Progenitor cell of endocrine pancreas (in vitro differentiated cells): ENCODE measurements at regions not wholly inside any gene's neighbourhood (a gene's known extent, or its start where the extent isn't known, plus 50 kb on each side); places are given as distances from the start of the nearest gene placed in this dataset.

Experiments
- DNase-seq: peaks from one replicate; pipeline ENCODE4 v3.0.0; 2021; ENCODE audit warnings: low spot score; ENCODE audit not compliant: unreplicated experiment
- H3K27ac Mint-ChIP-seq: 2 replicates; pipeline ENCODE4 v1.8.0; 2021; ENCODE audit warnings: mild to moderate bottlenecking, moderate library complexity, mixed read lengths
- H3K27me3 Mint-ChIP-seq: 2 replicates; pipeline ENCODE4 v1.8.0; 2021; ENCODE audit warnings: mixed read lengths
- H3K36me3 Mint-ChIP-seq: 2 replicates; pipeline ENCODE4 v1.8.0; 2022; ENCODE audit warnings: mixed read lengths; ENCODE audit not compliant: insufficient read depth
- H3K4me1 Mint-ChIP-seq: 2 replicates; pipeline ENCODE4 v1.8.0; 2021; ENCODE audit warnings: low read depth, mixed read lengths
- H3K4me3 Mint-ChIP-seq: 2 replicates; pipeline ENCODE4 v1.8.0; 2021; ENCODE audit warnings: low read depth, mild to moderate bottlenecking, moderate library complexity, mixed read lengths
- H3K9me3 Mint-ChIP-seq: 2 replicates; pipeline ENCODE4 v1.8.0; 2021; ENCODE audit warnings: low read depth, mixed read lengths
- TF ChIP-seq, protein P1 (sequence below): fragments of 200-600 bp; sonication (generic); IDR thresholded peaks from one replicate; pipeline ENCODE4 v1.5.0; 2021; ENCODE audit warnings: antibody characterized with exemption, mild to moderate bottlenecking; ENCODE audit not compliant: unreplicated experiment

DNA sequence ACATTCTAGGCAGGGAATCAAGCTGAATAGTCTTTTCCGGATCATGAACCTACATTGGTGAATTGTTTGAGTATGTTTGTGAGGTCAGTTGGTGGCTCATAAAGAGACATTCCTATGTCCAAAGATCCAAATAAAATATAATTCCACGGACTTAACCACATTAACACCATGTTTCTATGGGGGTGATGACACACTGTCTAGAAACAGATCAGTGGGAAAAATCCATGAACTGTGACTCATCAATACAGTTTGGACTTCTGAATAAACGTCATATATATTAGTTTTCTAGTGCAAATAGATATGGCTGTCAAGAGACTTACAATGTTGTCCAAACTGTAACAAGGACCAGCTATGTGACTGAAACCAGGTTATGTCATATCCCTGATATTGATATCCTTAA, 509.9 kb upstream of the TYRP1 start:
- TF ChIP-seq, protein P1, sequence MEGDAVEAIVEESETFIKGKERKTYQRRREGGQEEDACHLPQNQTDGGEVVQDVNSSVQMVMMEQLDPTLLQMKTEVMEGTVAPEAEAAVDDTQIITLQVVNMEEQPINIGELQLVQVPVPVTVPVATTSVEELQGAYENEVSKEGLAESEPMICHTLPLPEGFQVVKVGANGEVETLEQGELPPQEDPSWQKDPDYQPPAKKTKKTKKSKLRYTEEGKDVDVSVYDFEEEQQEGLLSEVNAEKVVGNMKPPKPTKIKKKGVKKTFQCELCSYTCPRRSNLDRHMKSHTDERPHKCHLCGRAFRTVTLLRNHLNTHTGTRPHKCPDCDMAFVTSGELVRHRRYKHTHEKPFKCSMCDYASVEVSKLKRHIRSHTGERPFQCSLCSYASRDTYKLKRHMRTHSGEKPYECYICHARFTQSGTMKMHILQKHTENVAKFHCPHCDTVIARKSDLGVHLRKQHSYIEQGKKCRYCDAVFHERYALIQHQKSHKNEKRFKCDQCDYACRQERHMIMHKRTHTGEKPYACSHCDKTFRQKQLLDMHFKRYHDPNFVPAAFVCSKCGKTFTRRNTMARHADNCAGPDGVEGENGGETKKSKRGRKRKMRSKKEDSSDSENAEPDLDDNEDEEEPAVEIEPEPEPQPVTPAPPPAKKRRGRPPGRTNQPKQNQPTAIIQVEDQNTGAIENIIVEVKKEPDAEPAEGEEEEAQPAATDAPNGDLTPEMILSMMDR = no peak
- Mint-ChIP-seq H3K9me3 (no peaks in the 10 kb centered on the region), H3K27ac (no peak overlapping the region), H3K4me1 (no peaks in the 10 kb centered on the region), H3K27me3 (no peaks in the 10 kb centered on the region), H3K4me3 (no peak overlapping the region), H3K36me3 (no peaks in the 10 kb centered on the region)
- no peak for DNase-seq

DNA sequence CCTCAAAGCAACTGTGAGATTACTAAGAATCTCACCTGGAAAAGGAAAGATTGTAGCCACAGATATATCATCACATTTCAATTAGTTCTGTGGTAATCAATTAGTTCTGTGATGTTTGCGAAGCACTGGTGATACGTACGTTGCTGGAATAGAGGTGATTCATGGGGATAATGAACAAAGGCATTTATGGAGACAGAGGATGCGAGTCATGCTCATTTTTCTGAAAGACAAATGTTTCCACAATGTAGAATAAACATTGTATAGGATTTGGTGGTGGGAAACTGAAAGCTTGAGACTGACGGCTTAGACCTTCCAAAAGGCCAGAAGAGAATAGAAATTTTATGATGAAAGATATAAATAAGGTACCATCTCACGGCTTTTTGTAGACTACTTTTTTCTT, 507.3 kb upstream of the TYRP1 start:
- TF ChIP-seq, protein P1 = no peak
- Mint-ChIP-seq H3K27me3 (no peaks in the 10 kb centered on the region), H3K4me1 (no peaks in the 10 kb centered on the region), H3K4me3 (no peak overlapping the region), H3K27ac (no peak overlapping the region), H3K9me3 (no peaks in the 10 kb centered on the region), H3K36me3 (no peaks in the 10 kb centered on the region)
- no peak for DNase-seq

DNA sequence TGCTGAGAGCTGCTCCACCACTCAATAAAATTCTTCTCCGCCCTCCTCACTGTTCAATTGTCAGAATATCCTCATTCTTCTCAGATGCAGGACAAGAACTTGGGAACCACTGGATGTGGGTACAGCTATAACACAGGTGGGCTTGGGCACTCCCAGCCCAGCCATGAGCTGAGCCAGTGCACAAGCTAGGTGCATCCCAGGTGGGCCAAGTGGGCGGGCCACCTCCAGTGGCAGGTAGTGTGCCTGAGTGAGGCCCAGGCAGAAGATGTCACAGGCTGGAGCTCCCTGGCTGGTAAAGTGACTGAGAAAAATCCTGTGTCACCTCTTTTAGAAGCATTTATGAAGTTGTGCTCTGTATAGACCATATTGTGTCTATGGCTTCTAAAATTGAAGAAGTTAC, 501.6 kb upstream of the TYRP1 start:
- Mint-ChIP-seq H3K27me3 (no peaks in the 10 kb centered on the region), H3K36me3 (no peaks in the 10 kb centered on the region), H3K27ac (peak overlapping the region; percentile 65), H3K9me3 (no peaks in the 10 kb centered on the region), H3K4me1 (no peaks in the 10 kb centered on the region), H3K4me3 (no peak overlapping the region)
- TF ChIP-seq, protein P1 = no peak
- DNase-seq = no peak

DNA sequence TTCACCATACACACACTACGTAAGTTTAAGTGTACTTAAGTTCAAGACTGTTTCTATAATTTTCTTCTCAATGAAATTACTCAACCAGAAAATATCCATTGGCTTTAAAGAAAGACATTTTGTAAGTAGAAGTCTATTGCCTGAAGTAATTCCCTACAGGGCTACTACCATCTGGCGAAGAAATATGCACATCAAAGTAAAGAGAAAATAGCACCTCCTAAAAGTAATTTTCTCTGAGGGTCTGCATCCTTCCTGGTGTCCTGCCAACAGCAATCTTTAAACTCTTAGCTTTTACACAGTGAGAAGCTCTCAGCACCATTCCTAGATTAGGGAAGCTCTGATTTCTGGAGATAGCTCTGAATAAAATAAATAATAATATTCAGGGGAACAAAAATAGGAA, 498.5 kb upstream of the TYRP1 start:
- H3K4me1 Mint-ChIP-seq = no peaks in the 10 kb centered on the region
- H3K9me3 Mint-ChIP-seq = no peaks in the 10 kb centered on the region
- H3K36me3 Mint-ChIP-seq = no peaks in the 10 kb centered on the region
- TF ChIP-seq, protein P1 = no peak
- H3K27ac Mint-ChIP-seq = no peak overlapping the region
- no peak for DNase-seq
- no peak overlapping the region for H3K4me3 Mint-ChIP-seq
- no peaks in the 10 kb centered on the region for H3K27me3 Mint-ChIP-seq

DNA sequence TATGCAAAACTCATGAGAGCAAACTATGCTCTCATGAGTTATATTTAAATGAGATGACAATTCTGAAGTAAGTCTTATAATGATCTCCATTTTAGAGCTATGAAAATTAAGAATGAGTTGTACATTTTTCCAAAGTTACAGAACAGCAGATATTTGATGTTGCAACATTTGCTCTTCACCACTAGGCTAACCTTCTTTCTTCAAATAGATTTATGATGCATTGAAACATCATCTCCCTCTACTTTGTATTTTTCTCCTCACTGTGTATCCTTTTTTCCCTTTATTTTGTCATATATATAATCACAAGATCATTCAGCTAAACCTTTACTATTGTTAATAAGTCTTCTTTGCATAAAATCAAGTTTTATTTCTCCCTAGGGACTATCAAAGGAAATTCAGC, 497.7 kb upstream of the TYRP1 start:
- TF ChIP-seq, protein P1 = no peak
- Mint-ChIP-seq H3K4me1 (peaks cover 3% of the 10 kb centered on the region), H3K27me3 (no peaks in the 10 kb centered on the region), H3K4me3 (no peak overlapping the region), H3K36me3 (no peaks in the 10 kb centered on the region), H3K9me3 (no peaks in the 10 kb centered on the region), H3K27ac (no peak overlapping the region)
- no peak for DNase-seq
